ENCODE measurements at regions not wholly inside any gene's neighbourhood (a gene's known extent, or its start where the extent isn't known, plus 50 kb on each side); places are given as distances from the start of the nearest gene placed in this dataset.

GRCh38 chr11:71372693-71373657 lies 75.2 kb downstream of the DHCR7 start:
- TF ChIP-seq CTCF (IDR thresholded peaks at IDR 0.05; ENCODE audit: low read depth, low read length) (no peak), POLR2A (IDR thresholded peaks at IDR 0.05; ENCODE audit: extremely low read depth, insufficient read length) (no peak), MAX (IDR thresholded peaks at IDR 0.05; ENCODE audit: low read depth, low read length) (no peak)

Measured in NB4 (cell line).